ENCODE measurements at regions not wholly inside any gene's neighbourhood (a gene's known extent, or its start where the extent isn't known, plus 50 kb on each side); places are given as distances from the start of the nearest gene placed in this dataset.

- TF ChIP-seq POLR2AphosphoS5 (IDR thresholded peaks at IDR 0.05; ENCODE audit: borderline replicate concordance, low read depth, low read length) = no peak
- no peak for TF ChIP-seq FOXP2 (optimal IDR thresholded peaks at IDR 0.05; ENCODE audit: control extremely low read depth, extremely low read length, insufficient read depth)
These were observed 300.7 kb downstream of the MTERF1 start for GRCh38 chr7:91579837-91580236.

Measured in SK-N-MC (cell line).